ENCODE measurements at regions not wholly inside any gene's neighbourhood (a gene's known extent, or its start where the extent isn't known, plus 50 kb on each side); places are given as distances from the start of the nearest gene placed in this dataset.

DNA sequence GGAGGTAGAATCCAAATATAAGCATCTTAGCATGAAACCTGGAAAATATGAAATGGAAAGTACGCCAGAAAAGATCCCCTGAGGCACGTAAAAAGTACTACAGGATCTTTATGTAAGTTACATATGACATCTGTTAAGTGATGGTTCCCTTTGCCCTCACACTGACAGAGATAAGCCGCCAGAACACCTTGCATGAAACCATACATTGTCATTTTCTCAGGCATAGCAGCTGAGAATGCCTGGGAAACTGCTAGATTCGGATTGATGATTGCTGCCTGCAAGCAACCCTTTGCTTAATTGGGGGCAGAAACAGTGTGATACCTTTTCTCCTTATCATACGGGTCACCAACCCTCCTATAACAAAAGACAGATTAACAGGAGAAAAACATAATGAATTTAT lies 826.6 kb upstream of the LRRN3 start:
- H4K20me1 ChIP-seq (ENCODE audit: insufficient read depth, low read length): no peaks in the 10 kb centered on the region
- no peak overlapping the region for H3K4me3 ChIP-seq (ENCODE audit: insufficient read depth, low read depth, low read length)
- H3K9ac ChIP-seq (ENCODE audit: low read depth, low read length): no peak overlapping the region
- no peak overlapping the region for H2BK20ac ChIP-seq (ENCODE audit: low read depth, low read length)
- H4K91ac ChIP-seq (ENCODE audit: insufficient read depth, low read depth, low read length): no peak overlapping the region
- H3K14ac ChIP-seq (replicated peaks; ENCODE audit: low read depth, low read length): no peak overlapping the region
- H3K4me2 ChIP-seq (ENCODE audit: low read depth, low read length): no peak overlapping the region
- no peak for TF ChIP-seq MXI1 (IDR thresholded peaks at IDR 0.05; ENCODE audit: borderline replicate concordance, low read depth, low read length)
- TF ChIP-seq NFE2L2 (IDR thresholded peaks at IDR 0.05; ENCODE audit: low read depth, low read length): no peak
- TF ChIP-seq, protein P1, sequence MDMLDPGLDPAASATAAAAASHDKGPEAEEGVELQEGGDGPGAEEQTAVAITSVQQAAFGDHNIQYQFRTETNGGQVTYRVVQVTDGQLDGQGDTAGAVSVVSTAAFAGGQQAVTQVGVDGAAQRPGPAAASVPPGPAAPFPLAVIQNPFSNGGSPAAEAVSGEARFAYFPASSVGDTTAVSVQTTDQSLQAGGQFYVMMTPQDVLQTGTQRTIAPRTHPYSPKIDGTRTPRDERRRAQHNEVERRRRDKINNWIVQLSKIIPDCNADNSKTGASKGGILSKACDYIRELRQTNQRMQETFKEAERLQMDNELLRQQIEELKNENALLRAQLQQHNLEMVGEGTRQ (IDR thresholded peaks at IDR 0.05; ENCODE audit: low read depth, low read length): no peak
- no peak for TF ChIP-seq RCOR1 (IDR thresholded peaks at IDR 0.05; ENCODE audit: insufficient replicate concordance, low read length)
- no peak for TF ChIP-seq CHD1 (IDR thresholded peaks at IDR 0.05; ENCODE audit: low read depth, low read length)
- no peak for TF ChIP-seq SMC3 (IDR thresholded peaks at IDR 0.05; ENCODE audit: low read depth, low read length)
- TF ChIP-seq, protein P2, sequence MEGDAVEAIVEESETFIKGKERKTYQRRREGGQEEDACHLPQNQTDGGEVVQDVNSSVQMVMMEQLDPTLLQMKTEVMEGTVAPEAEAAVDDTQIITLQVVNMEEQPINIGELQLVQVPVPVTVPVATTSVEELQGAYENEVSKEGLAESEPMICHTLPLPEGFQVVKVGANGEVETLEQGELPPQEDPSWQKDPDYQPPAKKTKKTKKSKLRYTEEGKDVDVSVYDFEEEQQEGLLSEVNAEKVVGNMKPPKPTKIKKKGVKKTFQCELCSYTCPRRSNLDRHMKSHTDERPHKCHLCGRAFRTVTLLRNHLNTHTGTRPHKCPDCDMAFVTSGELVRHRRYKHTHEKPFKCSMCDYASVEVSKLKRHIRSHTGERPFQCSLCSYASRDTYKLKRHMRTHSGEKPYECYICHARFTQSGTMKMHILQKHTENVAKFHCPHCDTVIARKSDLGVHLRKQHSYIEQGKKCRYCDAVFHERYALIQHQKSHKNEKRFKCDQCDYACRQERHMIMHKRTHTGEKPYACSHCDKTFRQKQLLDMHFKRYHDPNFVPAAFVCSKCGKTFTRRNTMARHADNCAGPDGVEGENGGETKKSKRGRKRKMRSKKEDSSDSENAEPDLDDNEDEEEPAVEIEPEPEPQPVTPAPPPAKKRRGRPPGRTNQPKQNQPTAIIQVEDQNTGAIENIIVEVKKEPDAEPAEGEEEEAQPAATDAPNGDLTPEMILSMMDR (conservative IDR thresholded peaks at IDR 0.05; ENCODE audit: low read depth, low read length): no peak
- no peak for TF ChIP-seq POLR2A (IDR thresholded peaks at IDR 0.05; ENCODE audit: low read depth, low read length)
- TF ChIP-seq MAZ (IDR thresholded peaks at IDR 0.05; ENCODE audit: borderline replicate concordance, low read depth, low read length): no peak
- WGBS, 2 experiments (ENCODE audit: extremely low coverage in 2 of 2, insufficient read length in 1 of 2): no CpG with 5 or more reads among the region's 5 CpGs
- CTCF ChIA-PET: interaction anchor here (0.6 kb wide), 1 partner anchor 47 kb away, joined by 5 read pairs; no protein-coding TSS in a partner anchor
- H2AK5ac ChIP-seq (ENCODE audit: low read depth, low read length): no peak overlapping the region
- no peak for DNase-seq
- intact Hi-C loops (cut with micrococcal nuclease): no loop called here
- H2AK9ac ChIP-seq (replicated peaks; ENCODE audit: low read depth, low read length, poor library complexity): no peak overlapping the region
- no peak overlapping the region for H4K5ac ChIP-seq (ENCODE audit: low read depth, low read length)
- no peak overlapping the region for H3K27ac ChIP-seq (ENCODE audit: insufficient read depth, low read length)
- H2BK120ac ChIP-seq (ENCODE audit: low read depth, low read length): no peak overlapping the region
- no peaks in the 10 kb centered on the region for H3K27me3 ChIP-seq (ENCODE audit: control insufficient read depth, insufficient read depth, low read length)
- no peak for ATAC-seq (ENCODE audit: low read depth)
- no peak overlapping the region for H3K23ac ChIP-seq (ENCODE audit: low read depth, low read length)
- H4K8ac ChIP-seq (ENCODE audit: low read depth in 2 of 2, low read length in 2 of 2): no peak overlapping the region
- H3K56ac ChIP-seq (ENCODE audit: extremely low read depth, insufficient read depth, low read length): no peak overlapping the region
- in situ Hi-C loops (cut with MboI; ENCODE audit: low sequenced_read_pairs): no loop called here
- no peaks in the 10 kb centered on the region for H3K79me1 ChIP-seq (ENCODE audit: low read depth in 1 of 2, low read length in 2 of 2)
- POLR2A ChIA-PET (ENCODE audit: unreplicated experiment): no interaction called here
- H3K9me1 ChIP-seq (ENCODE audit: insufficient read depth, low read length): no peaks in the 10 kb centered on the region
- H3K36me3 ChIP-seq (ENCODE audit: control insufficient read depth, insufficient read depth, low read length): no peaks in the 10 kb centered on the region
- no peak overlapping the region for H2AFZ ChIP-seq (replicated peaks; ENCODE audit: low read length, poor library complexity)
- no peak overlapping the region for H2BK5ac ChIP-seq (ENCODE audit: low read depth, low read length, poor library complexity, severe bottlenecking)
- H3K18ac ChIP-seq (ENCODE audit: low read depth, low read length): no peak overlapping the region
- H3K4me1 ChIP-seq (ENCODE audit: control insufficient read depth, insufficient read depth, low read length): no peaks in the 10 kb centered on the region
- no peaks in the 10 kb centered on the region for H3K9me3 ChIP-seq (ENCODE audit: control insufficient read depth, insufficient read depth, low read length)
- no TSS peak for BruUV-seq (replicated peaks)
- H2BK15ac ChIP-seq (ENCODE audit: low read depth, low read length): no peak overlapping the region
- dilution Hi-C loops (cut with HindIII; ENCODE audit: low sequenced_read_pairs, unreplicated experiment): no loop called here
- no peak overlapping the region for H3K4ac ChIP-seq (ENCODE audit: low read depth, low read length)
